OCI-LY7 (cell line): ENCODE measurements at regions not wholly inside any gene's neighbourhood (a gene's known extent, or its start where the extent isn't known, plus 50 kb on each side); places are given as distances from the start of the nearest gene placed in this dataset.

Experiments
- CTCF ChIP-seq: fragments of 200-600 bp; sonication (generic); conservative IDR thresholded peaks from 2 replicates; pipeline ENCODE4 v1.5.1; 2014; ENCODE audit warnings: mild to moderate bottlenecking, antibody characterized with exemption, low read length, moderate library complexity, mixed read lengths
- EZH2phosphoT487 ChIP-seq: fragments of 200-600 bp; sonication (generic); IDR thresholded peaks from 2 replicates; pipeline ENCODE4 v1.6.1; 2018; ENCODE audit warnings: low read depth, borderline replicate concordance, mild to moderate bottlenecking, mixed run types, antibody characterized with exemption, low read length, moderate library complexity, mixed read lengths

GRCh38 chr13:109385242-109385560 lies 401.2 kb downstream of the IRS2 start:
- TF ChIP-seq CTCF (no peak), EZH2phosphoT487 (no peak)
